Heart right ventricle (tissue), 16 donors: ENCODE measurements at regions not wholly inside any gene's neighbourhood (a gene's known extent, or its start where the extent isn't known, plus 50 kb on each side); places are given as distances from the start of the nearest gene placed in this dataset.

Experiments used
- ATAC-seq, 8 donors: fragments of 200-7000 bp; cut with Tn5 transposase; one replicate each; pipeline ENCODE4 v1.9.1; 2020; ENCODE audit warnings: mild to moderate bottlenecking in 8 of 8, moderate library complexity in 8 of 8, moderate number of reproducible peaks in 1 of 8
- DNase-seq, 2 donors: peaks; one replicate each; pipeline ENCODE4 v3.0.0-alpha.2; 2020
- H3K27ac ChIP-seq, 10 donors: fragments of 200-600 bp; sonication (generic) in 2 of 10; one replicate each; pipeline versions ENCODE4 v1.5.0 to v1.8.0; 2020 to 2022; ENCODE audit warnings: mild to moderate bottlenecking in 3 of 10
- H3K27me3 ChIP-seq, 7 donors: fragments of 200-600 bp; one replicate each; pipeline ENCODE4 v1.8.0; 2021 to 2022; ENCODE audit warnings: mild to moderate bottlenecking in 2 of 7
- H3K36me3 ChIP-seq, 9 donors: fragments of 200-600 bp; sonication (generic) in 1 of 9; one replicate each; pipeline versions ENCODE4 v1.5.0 to v1.8.0; 2020 to 2022; ENCODE audit warnings: mild to moderate bottlenecking in 2 of 9
- H3K4me1 ChIP-seq, 9 donors: fragments of 200-600 bp; sonication (generic) in 1 of 9; one replicate each; pipeline versions ENCODE4 v1.5.0 to v1.8.0; 2020 to 2022; ENCODE audit warnings: mild to moderate bottlenecking in 4 of 9
- H3K4me3 ChIP-seq, 10 donors: fragments of 200-600 bp; sonication (generic) in 2 of 10; one replicate each; pipeline versions ENCODE4 v1.5.0 to v1.8.0; 2020 to 2022; ENCODE audit warnings: mild to moderate bottlenecking in 7 of 10, moderate library complexity in 2 of 10
- H3K9me3 ChIP-seq, 11 donors: fragments of 200-600 bp in 10 of 11; sonication (generic) in 2 of 11; one replicate each; pipeline versions ENCODE4 v1.5.0 to v1.8.0; 2013 to 2022; ENCODE audit warnings: mild to moderate bottlenecking in 2 of 11, control low read depth in 1 of 11, moderate library complexity in 1 of 11
- CTCF ChIP-seq, 9 donors: fragments of 200-600 bp; sonication (generic) in 2 of 9; IDR thresholded peaks; one replicate each; pipeline versions ENCODE4 v1.5.0 to v1.8.0; 2021 to 2022; ENCODE audit warnings: antibody characterized with exemption in 9 of 9, mild to moderate bottlenecking in 5 of 9, moderate library complexity in 1 of 9
- WGBS, 2 donors: extraction: QIAGEN DNeasy Blood & Tissue Kit; methylation state at CpG; one replicate each; pipeline ENCODE4 v1.1.7; 2013; ENCODE audit warnings: inconsistent platforms in 1 of 2; 5-methylcytosine and 5-hydroxymethylcytosine counted together
- intact Hi-C, 10 donors: fragments of 100-400 bp; cut with DNase I; formaldehyde crosslinking; loops; one replicate each; pipeline versions ENCODE4 v1.11.1 to v1.14.2; 2022
- donor health status: Arrhythmogenic right ventricular cardiomyopathy.
- donor health status: ischemic (EF 13 %, LVEDD 7.1; RV severe dilation, severe dysfunction).
- donor health status: healthy with polysubstance abuse.
- donor health status: DM: no; HTN: yes; CAD: no.
- donor health status: DM: no; HTN: no; CAD: no.
- donor health status: ischemic (EF 25% LVEDD 6.9; RV normal size, moderate dysfunction).
- donor health status: ischemic (EF 25% LVEDD 5.7; RV mildly dilated, moderate dysfunction).
- donor health status: healthy.
- donor health status: DM: yes; HTN: yes; CAD: no.
- donor health status: Ischemic cardiomyopathy.
- donor health status: ischemic (EF 35%, LVEDD 5.7; RV mildly dilated, moderate dysfunction).
- donor health status: nonischemic (EF 11% LVEDD 7.7; RV severe dilation, severe dysfunction).
- donor health status: DM: yes; HTN: yes; CAD: no.
- donor health status: PGD.
- donor health status: ischemic (EF 29% LVEDD 5.4; RV normal size, mild dysfunction).
- donor health status: nonischemic (EF 23%, LVEDD 6.1; RV moderate dilation, normal function).

DNA sequence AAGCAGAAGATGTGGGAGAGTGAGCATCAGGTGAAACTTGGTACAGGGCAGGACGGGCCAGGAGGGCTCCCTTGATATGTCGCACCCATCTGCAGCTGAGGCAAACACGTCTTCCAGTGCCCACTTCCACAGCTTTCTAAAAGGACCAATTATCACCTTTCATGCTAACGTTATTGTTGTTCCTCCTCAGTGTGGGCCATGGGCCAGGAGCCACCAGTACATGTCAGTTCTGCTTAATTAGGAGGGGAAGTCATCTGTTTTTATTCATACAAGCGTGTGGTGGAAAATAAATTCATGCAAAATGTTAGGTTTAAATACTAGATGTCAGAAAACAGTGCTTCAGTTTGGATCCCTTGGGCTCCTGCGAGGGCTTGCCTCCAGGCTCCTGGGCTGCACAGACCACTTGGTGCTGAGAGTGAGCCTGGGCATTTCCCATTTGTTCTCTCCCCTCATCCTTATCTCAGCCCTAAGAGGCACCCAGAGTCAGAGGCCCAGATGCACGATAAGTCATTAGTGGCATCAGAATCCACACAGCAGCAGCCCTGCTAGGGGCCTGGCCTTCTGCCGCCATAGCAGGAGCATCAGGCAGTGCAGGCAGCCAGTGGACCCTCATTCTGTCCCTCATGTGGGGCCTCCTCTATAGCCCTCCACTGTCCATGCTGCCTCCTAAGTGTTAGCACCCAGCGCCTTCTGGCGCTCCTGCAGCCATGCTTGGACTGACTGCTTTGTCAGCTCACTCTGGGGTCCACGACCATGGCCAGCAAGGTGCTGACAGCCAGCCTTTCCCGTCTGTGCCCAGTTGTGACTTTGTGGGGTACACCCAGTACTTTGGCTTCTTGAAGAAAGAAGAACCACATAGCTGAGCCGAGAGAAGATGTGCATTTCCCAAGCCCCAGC is 539.8 kb upstream of the RAB6C start:
- H3K27ac ChIP-seq, result no peak overlapping the region
- 69% methylated on average over 13 of the region's 13 CpGs for WGBS, 2 donors
- ATAC-seq (no peak), DNase-seq (no peak)
- H3K36me3 ChIP-seq, result no peaks in the 10 kb centered on the region
- H3K4me3 ChIP-seq, result no peak overlapping the region
- H3K4me1 ChIP-seq, result no peaks in the 10 kb centered on the region
- peaks cover 0 to 33% (median 5%) of the 10 kb centered on the region in 7 donors for H3K27me3 ChIP-seq
- intact Hi-C loops, result no loop called here
- TF ChIP-seq CTCF (IDR thresholded peaks at IDR 0.05), result no peak
- no peaks in the 10 kb centered on the region for H3K9me3 ChIP-seq

DNA sequence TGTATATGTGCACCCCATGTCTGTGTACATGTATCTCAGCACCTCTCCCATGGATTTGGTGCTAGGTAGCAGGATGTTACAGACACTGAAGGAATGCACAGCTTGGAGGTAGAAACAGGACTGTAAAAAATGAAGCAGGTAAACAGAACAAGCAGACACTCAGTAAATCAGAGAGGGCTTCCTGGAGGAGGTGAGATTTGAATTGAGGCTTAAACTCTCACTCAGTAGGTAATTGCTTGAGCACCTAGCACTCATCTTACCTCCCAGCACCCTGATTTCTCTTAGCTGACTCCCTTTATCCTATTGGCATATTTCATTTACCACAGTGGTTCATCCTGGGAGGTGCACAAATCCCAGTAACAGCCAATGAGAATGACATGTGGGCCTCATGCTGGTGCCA is 537.9 kb upstream of the RAB6C start:
- Histone ChIP-seq H3K36me3 (no peaks in the 10 kb centered on the region), H3K9me3 (no peaks in the 10 kb centered on the region), H3K27ac (no peak overlapping the region), H3K4me3 (no peak overlapping the region), H3K27me3 (peaks cover 0 to 33% (median 7%) of the 10 kb centered on the region in 7 donors), H3K4me1 (no peaks in the 10 kb centered on the region)
- ATAC-seq (no peak), DNase-seq (no peak)
- no peak for TF ChIP-seq CTCF (IDR thresholded peaks at IDR 0.05)
- intact Hi-C loops, result no loop called here

DNA sequence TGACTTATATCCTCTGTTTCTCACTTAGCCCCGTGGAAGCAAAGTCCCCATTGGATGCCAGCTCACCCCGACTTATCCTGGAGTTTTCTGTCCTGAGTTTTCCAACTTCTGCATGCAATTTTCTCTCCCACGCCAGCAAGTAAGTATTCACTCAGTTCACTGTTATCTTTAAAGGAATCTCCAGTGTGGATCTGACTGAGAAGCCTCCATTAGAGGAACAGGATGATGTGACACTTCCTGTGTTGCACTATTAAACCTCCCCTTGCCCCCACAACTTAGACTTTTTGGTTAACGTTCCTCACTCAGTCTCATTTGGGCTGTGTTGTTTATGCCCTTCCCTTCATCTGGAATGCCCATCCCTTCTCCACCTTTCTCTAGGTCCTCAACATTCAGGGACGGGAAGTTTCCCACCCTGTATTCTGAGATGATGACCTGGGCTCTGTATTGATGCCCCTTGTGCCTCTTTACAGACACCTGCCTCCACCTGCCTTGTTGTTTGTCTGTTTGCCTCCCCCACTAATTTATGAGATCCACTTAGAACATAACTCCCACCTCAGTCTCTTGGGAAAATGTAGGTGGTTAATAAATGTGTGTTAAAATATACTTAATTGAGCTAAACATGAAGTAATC is 536.1 kb upstream of the RAB6C start:
- H3K36me3 ChIP-seq, result no peaks in the 10 kb centered on the region
- intact Hi-C loops, result no loop called here
- WGBS, 2 donors, result 79 to 83% methylated on average over 5 of the region's 5 CpGs
- H3K27me3 ChIP-seq, result peaks cover 0 to 27% (median 7%) of the 10 kb centered on the region in 7 donors
- H3K27ac ChIP-seq, result no peak overlapping the region
- no peaks in the 10 kb centered on the region for H3K9me3 ChIP-seq
- ATAC-seq (no peak), DNase-seq (no peak)
- no peaks in the 10 kb centered on the region for H3K4me1 ChIP-seq
- no peak for TF ChIP-seq CTCF (IDR thresholded peaks at IDR 0.05)
- no peak overlapping the region for H3K4me3 ChIP-seq

GRCh38 chr2:129443865-129444739 is 535.4 kb upstream of the RAB6C start:
- TF ChIP-seq CTCF (IDR thresholded peaks at IDR 0.05), result no peak
- ATAC-seq (no peak), DNase-seq (no peak)
- Histone ChIP-seq H3K9me3 (no peaks in the 10 kb centered on the region), H3K27me3 (peaks cover 0 to 23% (median 7%) of the 10 kb centered on the region in 7 donors), H3K27ac (no peak overlapping the region), H3K36me3 (no peaks in the 10 kb centered on the region), H3K4me3 (no peak overlapping the region), H3K4me1 (no peaks in the 10 kb centered on the region)
- WGBS, 2 donors, result 58 to 68% methylated on average over 10 of the region's 10 CpGs
- intact Hi-C loops, result no loop called here
